ENCODE measurements at regions not wholly inside any gene's neighbourhood (a gene's known extent, or its start where the extent isn't known, plus 50 kb on each side); places are given as distances from the start of the nearest gene placed in this dataset.

DNA sequence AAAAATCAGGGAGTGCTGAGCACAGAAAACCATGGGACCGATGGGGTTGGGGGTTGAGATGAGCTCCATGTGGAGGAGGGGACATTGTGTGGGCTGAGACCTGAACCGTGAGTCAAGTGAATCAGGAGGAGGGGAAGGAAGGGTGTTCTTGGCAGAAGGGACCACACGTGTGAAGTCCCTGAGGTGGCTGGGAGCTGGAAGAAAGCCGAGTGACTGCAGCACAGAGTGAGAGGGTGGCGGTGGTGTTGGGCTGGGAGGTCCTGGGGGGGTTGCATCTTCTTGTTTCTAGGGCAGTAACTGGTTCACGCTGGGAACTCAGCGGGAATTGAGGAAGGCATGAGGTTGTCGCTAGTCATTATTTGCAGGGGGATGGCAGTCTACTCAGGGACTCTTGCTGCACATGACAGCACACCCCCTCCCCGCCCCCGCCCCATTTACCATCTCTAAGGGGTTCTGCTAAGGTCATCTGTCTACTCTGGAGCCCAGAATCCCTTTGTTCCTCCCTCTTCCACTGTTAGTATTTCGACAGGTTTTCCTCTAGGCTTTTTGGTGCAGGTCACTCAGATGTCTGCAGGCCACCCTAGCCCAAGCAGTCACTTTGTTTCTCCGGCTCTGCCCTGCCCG, 254.3 kb downstream of the TLE3 start:
- DNase-seq (ENCODE audit: low spot score), result no peak

DNA sequence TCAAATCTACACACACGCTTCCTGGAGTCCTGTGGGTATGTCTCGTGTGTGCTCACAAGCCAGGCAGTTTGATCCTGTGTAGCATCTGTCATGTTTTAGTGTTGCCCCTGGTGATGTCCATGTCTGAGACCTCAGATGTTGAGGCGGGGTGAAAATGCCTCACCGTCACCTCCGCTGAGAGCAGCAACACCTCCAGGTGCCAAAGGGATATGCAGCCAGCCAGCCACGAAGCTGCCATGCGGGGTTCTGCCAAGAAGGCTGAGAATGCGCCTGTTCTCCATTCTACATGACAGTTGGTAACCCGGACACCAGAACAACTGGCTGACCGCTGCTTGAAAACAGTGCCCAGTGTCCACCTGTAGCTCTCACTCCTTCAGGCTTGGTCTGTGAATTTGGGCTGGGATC, 253.8 kb downstream of the TLE3 start:
- DNase-seq (ENCODE audit: low spot score), result no peak

DNA sequence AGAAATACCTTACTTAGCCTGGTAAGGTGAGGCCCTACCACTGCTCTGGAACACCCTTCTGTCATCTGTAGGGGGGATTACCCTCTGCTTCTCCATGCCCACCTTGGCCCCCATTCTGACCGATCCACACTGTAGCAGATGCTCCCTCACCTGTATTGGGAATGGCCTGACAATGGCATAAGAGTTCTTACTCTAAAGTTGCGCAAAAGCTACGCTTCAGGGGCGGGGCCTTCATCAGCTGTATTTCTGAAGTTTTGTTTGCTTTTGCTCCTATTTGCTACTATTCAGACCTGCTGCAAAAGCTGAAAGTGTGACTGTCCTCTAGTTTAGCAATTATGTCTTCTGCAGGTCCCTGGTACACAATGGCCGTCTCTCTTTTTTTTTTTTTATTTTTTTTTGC, 252.6 kb downstream of the TLE3 start:
- no peak for DNase-seq (ENCODE audit: low spot score)

DNA sequence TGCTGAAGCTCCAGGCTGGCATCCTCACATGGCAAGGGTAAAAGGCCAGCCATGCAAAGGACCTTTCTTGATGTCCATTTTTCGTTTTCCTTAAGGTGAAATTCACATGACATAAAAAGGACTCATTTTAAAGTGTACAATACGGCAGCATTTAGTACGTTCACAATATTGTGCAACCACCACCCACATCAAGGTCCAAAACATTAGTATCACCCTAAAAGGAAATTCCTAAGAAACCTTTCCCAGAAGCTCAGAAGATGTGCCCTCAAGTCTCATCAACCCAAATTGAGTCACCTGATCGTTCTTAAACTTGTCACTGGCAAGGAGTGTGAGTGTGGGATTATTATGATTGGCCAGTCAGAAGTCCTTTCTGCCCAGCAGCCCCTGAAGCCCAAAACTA, 250.1 kb downstream of the TLE3 start:
- no peak for DNase-seq (ENCODE audit: low spot score)

DNA sequence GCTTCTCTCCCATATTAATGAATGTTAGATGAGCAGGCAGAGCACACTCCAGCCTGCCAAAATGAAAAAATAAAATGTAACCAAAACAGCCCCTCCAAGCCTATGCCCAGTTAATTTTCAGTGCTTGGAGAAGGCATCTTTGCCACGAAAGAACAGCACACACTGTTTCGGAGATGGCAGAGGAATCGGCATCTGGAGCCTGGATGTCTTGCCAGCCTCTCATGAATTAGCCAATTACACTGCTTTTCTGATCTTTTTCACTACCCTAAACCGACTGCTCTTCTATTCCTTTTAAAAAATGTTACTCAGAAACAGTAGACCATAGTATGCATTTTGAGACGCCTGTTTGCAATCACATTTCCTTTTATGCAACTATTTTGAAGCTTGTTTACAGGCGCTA, 249.6 kb downstream of the TLE3 start:
- DNase-seq (ENCODE audit: low spot score), result no peak

DNA sequence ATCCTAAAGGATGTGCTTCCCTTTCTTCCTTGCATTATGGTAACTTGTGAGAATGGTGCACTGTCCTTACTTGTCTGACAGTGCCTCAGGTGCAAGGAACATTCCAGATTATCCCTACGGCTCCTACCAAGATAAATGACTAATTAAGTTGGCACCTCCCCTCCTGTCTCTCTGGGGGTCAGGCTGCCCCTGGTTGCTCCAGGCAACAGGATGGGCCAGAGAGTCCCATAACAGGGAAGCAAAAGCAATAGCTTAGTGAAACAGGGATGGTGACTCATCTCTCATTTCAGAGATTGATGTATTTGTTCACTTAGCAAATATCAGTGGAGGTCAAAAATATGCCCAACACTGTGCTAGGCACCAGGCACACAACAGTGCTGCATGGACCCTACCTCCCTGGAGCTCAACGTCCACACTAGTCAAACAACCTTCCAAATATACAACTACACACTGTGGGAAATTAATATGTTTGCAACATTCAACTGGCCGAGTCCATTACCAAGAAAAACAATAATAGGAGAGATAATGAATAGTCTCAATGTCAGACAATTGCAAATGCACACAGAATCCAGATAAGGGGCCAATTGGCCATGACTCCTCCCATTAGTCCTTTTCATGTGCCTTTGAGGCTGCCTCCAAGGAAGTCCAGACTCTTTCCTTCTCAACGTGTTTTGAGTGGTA, 249.0 kb downstream of the TLE3 start:
- DNase-seq (ENCODE audit: low spot score), result no peak

DNA sequence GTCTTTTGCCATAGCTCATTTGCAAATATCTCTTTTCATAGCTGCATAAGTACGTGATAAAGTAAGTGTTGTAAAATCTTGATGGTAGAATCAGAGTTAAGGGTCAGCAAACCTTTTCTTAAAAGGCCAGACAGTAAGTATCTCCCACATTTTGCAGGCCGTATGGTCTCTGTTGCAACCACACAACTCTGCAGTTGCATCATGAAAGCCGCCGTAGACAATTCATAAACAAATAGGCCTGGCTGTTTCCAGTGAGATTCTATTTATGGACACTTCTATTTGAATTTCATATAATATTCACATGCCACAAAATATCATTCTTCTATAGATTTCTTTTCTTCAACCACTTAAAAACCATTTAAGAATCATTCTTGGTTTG, 248.5 kb downstream of the TLE3 start:
- DNase-seq (ENCODE audit: low spot score), result no peak

DNA sequence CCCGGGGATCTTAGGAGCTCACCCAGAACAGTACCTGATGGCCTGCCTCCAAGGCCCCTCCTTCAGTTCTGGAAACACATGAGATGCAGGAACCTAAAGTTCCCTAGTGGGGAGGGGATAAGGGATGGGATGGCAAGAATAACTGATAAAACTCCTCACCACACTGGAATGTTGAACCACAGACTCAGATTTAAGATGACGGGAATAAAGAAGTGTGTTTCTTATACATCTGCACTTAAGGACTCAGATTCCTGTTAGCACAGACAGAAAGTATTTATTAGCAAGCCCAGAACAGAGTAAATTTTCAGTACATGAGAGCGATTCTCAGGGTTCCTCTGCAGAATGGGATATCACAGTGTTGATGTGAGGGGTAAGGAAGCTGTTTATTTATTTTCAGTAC, 245.2 kb downstream of the TLE3 start:
- no peak for DNase-seq (ENCODE audit: low spot score)

DNA sequence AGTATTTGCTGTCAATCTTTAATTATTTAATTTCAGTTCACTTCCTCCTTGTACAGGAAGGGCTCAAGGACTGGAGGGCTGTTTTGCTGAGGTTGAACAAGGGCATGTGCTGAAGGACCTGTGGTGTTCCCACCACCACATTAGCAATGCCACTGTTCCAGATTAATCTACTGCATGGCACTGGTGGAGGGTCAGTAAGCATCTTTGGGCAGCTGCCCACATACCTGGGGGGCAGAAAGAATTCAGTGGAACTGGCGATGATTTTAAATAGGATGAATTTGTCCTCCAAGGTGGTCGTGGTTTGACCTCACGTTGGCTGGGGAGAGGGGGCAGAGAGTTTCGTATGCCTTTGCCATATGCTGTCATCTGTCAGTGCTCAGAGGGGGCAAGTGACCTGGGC, 244.8 kb downstream of the TLE3 start:
- DNase-seq (ENCODE audit: low spot score), result no peak

DNA sequence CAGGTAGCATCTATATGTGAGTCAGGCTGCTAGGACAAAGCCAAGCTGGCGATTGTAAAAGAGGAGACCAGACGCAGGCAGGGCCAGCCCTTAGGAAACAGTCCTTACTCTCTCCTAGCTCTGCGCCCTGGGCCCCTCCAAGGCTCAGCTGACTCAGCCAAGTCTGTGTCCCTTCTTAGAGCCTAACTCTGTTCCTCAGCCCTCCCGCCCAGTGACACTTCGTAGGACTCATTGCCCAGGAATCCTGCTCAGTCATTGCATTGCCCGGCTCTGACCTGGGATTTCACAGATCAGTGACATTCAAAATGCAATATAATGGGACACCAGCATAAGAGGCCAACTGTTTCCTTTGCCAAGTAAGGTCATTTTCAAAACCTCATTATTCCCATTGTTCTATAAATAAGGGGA, 244.2 kb downstream of the TLE3 start:
- no peak for DNase-seq (ENCODE audit: low spot score)

DNA sequence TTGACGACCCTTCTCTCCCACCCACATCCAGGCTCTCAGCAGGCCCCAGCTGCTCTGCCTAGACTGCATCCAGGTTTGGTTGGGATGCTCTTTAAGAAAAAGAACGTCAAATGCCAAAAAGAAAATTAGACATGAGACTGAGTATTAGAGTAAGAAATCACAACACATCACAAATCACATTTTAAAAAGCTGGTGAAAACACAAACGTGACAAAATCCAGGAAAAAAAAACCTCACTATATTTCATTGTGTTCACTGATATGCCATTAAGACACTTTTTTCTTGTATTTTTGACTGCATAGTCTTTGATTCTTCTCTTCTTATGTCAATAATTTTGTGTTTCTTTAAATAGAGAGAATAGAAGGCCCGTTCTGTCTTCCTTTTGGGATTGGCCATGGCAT, 243.7 kb downstream of the TLE3 start:
- no peak for DNase-seq (ENCODE audit: low spot score)

DNA sequence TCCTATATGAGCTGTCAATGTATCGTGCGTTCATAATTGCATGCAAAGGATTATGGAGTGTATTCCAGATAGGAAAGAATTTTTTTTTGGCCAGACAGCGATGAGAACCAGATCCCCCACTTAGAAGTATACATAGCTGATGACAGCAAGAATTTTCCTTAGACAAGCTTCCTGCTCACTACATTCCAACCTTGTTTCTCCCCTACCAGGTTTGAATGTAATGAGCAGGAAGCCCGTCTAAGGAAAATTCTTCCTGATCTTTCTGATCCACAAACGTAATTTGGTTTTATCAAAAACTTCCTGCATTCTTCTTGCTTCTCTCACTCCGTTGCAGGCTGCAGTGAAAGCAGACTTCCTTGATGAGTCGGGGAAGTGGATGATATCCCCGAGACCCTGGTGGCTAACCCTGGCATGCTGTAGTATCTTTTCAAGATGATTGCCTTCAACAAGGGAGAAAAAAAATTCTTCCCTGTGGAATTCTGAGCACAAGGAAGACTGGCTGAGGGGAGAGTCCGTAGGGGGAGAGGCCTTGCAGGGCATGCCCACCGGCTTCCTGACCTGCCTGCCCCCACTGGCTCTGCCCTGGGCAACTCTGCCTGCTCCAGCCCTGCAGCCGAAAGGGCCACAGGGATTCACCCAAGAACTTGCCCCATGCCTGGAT, 243.1 kb downstream of the TLE3 start:
- DNase-seq (ENCODE audit: low spot score), result no peak

DNA sequence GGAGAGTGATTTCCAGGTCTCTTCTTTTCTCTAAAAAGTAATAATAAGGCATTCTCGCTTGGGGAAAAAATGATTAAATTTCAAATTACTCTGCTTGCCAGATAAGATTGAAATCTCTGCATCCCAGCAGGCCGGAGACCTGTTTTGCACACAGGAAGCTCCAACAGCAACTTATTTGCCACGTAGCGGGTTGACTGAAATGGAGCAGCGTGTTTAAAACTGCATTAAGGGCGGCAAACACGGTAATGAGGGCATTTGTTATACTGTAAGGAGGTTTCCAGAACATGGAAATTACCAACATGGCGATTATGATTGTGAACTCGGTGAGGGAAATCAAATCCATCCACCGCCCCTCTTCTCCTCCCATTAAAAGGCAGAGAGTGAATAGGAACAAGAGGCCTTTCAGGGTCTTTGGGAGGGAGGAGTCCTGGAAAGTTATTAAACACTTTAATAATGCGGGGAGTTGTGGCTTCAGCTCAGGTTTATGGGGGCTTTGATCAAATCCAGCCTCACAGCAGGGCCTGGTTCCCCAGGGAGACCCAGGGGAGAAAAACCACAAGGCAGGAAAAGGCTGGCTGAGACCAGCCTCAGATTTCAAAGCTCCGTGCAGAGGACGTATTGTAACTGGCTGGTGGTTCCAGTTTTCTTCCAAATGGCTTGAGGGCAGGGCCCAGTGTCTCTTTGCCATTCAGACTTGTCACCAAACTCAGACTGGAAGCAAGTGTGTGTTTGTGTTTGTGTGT, 242.3 kb downstream of the TLE3 start:
- no peak for DNase-seq (ENCODE audit: low spot score)

DNA sequence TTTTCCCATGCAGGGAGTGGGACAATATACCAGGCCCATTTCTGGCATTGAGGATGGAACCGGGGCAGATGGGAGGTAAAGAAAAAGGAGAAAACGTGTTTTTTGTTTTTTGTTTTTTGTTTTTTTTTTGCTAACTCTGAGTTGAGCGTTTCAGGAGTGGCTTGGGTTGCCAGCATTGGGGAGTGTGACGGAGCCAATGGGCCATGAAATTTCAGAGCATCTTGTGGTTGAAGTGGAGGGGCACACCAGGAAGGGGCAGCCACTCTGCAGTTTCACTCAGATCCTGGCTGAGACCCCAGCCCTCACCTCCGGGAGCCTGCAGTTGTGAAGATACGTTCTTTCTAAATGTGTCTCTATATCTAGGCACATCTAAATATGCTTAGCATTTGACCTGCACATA, 240.5 kb downstream of the TLE3 start:
- no peak for DNase-seq (ENCODE audit: low spot score)

DNA sequence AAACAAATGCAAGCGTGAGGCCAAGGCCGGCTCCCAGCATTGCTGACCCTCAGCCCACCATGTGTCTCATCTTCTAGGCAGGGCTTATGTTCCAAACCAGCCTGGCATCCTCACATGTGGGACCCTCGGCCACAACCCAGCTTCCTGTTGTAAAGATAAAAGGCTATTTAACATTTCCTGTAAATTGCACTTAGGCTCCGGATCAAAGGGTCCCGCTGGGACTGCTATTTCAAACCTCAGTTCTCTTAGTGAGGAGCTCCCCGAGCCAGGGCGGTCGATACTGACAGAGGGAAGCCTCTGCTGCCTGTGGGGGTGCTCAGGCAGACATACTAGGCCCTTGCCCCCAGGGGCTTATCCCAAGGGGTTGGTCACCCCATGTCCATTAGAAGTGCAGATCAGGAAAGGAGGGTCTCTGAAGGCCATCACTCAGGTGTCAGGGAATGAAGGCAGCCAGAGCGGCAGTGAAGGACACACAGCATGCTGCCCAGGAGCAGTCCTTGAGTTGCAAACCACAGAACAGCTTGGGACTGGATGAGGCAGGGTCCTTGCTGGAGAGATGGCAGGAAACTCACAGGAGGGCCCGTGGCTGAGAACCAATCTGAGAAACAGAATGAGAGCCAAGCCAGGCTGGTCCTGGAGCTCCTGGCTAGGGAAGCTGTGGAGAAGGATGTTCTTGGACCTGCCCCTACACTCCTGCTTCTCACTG, 239.9 kb downstream of the TLE3 start:
- no peak for DNase-seq (ENCODE audit: low spot score)

DNA sequence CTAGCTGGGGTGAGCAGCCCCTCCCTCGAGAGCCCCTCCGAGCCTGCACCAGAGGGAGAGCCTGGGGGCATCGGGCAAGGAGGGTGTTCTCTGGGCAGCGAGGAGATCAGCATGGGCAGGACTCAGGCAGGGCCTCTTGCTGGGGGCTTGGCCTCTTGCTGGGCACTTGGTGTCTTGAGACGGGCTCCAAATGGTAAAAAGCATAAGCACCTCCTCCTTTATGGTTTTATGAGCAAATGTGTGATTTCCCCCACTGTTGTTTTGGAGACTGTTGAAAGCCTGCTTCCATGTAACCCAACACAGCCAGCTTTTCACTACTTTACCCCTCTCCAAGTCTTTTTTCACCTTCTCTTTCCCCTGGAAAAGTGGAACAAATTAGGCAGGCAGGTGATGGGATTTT, 239.3 kb downstream of the TLE3 start:
- no peak for DNase-seq (ENCODE audit: low spot score)

DNA sequence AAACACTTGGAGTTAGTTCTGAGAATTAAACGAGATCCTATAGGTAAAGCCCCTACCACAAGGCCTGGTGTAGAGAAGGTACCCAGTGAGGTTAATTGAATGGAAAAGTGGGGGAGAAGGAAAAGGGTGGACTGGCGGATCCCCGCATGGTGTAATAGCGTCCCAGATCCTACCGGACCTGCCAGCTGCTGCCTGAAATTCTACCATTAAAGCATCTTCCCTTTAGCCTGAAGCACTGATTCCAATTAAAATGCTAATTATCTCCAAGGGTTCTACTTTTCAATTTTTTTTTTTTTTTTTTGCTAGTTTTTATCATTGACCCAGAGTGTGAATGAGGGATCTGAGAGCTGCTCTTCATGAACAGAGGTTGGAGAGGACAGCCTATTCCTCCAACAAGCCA, 237.9 kb downstream of the TLE3 start:
- no peak for DNase-seq (ENCODE audit: low spot score)

DNA sequence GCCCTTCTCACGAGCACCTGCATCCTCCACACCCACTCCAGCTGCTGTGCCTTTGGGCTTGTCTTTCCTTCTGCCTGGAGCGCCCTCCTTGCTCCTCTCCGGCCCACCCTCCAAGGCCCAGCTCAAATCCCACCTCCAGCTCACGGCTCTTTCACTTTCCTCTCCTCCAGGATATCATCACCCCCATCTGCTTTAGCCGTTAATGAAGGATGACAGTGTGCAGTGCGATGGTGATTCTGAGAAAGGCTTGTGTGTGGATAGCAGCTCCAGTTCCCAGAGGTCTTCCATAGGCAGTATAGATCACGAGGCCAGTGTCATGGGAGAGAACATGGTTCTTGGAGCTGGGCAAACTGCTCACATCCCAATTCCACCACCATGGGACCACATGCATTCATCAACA, 237.4 kb downstream of the TLE3 start:
- DNase-seq (ENCODE audit: low spot score), result no peak

DNA sequence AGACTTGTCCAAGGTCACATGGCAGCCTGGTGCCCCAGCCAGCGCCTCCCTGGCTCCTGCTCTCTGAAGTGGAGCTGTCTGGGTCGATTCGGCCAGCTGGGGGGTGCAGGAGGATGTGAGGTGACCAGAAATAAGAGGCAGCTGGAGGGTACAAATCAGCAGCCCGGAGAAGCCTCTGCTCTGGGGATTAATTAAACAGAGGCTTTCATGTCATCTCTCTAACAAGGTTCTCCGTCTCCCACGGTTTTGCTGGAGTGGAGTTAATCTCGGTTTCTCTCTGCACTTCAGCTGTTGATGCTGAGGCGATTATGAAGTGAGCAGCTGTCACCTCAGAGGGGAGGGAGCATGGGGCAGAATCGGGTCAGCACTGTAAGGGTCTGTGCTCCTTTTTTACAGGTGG, 236.8 kb downstream of the TLE3 start:
- DNase-seq (ENCODE audit: low spot score), result no peak

DNA sequence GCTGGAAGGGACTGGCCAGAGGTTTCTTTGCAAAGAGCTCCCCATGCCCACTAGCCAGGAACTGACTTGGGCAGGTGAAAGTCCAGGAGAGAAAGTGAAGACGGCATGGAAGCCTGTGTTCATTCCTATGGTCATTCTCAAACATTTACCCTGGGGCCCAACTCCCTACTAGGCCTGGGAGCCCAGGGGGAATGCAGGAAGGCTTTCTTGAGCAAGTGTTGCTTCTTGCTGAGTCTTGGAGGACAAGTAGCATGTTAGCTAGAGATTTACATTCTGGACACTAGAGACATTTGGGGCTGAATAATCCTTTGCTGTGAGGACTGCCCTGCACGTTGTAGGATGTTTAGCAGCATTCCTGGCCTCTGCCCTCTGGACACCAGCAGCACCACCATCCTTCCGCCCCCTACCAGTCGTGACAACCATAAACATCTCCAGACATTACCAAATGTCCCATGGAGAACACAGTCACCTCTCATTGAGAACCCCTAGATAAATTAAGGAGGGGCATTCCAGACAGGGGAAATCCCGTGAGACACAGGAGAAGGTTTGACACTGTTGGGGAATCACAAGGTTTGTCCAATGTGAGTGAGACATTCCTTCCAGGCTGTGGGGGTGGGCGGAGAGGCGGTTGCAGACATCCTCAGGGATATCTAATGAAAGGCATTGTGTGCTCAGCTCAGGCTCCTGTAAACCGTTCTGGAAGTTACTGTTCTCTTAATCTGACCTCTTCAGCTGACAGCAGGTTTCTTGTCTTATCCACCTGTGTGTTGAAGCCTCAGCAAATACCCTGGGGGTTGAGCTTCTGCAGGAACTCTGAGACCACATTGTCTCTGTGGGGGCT, 236.2 kb downstream of the TLE3 start:
- DNase-seq (ENCODE audit: low spot score), result no peak

DNA sequence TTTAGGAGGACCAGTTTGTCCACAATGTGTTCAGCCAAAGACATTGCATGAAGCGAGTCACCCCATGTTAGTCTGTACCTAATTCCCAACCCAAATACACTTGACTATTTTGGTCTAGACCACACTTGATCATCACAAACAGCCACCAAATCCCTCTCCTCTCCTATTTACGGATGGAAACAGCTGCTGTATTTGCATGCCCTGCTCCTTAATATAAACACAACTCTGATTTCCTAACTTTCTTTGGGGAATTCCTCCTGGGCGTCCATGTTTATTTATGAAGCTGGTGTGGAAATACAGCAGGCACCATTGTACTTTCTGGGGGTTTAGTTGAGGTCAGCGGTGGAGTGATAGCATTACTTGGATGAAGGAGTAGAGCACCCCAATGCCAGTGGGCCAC, 235.2 kb downstream of the TLE3 start:
- no peak for DNase-seq (ENCODE audit: low spot score)

DNA sequence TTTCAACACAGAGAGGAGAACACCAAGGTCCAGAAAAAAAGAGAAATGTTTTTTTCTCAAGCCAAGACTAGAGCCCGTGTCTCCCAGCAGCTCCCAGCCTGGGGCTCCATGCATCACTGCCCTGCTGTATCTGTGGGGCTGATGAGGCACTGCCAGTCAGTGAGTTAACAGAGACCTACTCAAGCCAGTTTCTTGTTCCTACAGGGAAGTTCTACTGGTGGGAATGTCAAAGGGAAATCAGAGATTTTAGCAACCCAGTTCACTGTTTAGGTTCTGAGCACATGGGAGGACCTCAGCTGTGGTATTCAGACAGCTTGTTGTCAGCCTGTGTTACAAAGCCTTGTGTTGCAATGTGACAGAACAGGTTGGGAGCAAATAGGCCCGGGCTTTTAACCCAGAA, 234.3 kb downstream of the TLE3 start:
- no peak for DNase-seq (ENCODE audit: low spot score)
